Stimulated activated naive CD8-positive, alpha-beta T cell treated with anti-CD3 and anti-CD28 coated beads, Interleukin-15, amount 100 ng/mL, for 72 hours (primary cell): ENCODE measurements at regions not wholly inside any gene's neighbourhood (a gene's known extent, or its start where the extent isn't known, plus 50 kb on each side); places are given as distances from the start of the nearest gene placed in this dataset.

Experiments
- ATAC-seq: fragments of 150-1000 bp; cut with Tn5 transposase; 2 replicates; pipeline ENCODE4 v1.10.0; 2021; ENCODE audit warnings: mild to moderate bottlenecking, moderate library complexity
- DNase-seq, 2 donors: peaks; one replicate each; pipeline ENCODE4 v3.0.0; 2021 to 2022
- H3K27ac Mint-ChIP-seq, 2 donors: one replicate each; pipeline ENCODE4 v1.8.0; 2022; ENCODE audit warnings: mild to moderate bottlenecking in 2 of 2, mixed read lengths in 2 of 2, moderate library complexity in 2 of 2
- H3K27me3 Mint-ChIP-seq: one replicate; pipeline ENCODE4 v1.8.0; 2022; ENCODE audit warnings: mixed read lengths
- H3K4me1 Mint-ChIP-seq: one replicate; pipeline ENCODE4 v1.8.0; 2022; ENCODE audit warnings: mild to moderate bottlenecking, mixed read lengths
- H3K4me3 Mint-ChIP-seq, 2 donors: one replicate each; pipeline ENCODE4 v1.8.0; 2022; ENCODE audit warnings: mild to moderate bottlenecking in 2 of 2, mixed read lengths in 2 of 2, moderate library complexity in 1 of 2
- H3K9me3 Mint-ChIP-seq, 2 donors: one replicate each; pipeline ENCODE4 v1.8.0; 2022; ENCODE audit warnings: mixed read lengths in 2 of 2

DNA sequence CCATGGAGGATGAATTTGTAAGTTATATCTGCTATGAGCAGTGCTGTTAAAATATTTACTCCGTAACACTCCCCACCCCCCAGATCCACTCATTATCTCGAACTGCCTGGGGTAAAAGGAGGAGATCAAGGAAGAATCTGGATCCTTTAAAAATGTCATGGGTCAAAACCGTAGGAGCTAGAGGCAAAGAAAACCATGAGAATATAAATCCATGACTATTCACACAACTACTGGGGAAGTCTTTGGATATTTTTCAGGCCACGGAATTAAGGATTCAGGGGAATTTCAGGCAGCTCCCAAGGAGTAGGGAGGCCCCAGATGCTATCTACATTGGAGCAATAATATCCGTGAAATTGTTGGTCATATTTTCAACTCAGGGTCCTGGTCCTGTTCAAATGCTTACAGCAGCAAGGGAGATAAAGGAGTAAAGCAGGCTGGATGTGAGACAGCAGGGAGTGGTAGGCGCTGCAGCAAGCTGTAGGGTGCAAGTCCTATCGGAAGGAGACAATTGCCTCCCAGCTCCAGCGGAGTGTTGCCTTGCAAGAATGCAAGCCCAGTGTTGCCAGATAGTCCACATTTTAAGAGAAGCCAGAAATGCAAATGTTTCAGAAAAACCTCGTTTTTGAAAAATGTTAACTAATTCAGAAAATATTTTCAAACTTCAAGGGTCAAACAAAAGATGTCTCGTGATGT lies 116.2 kb upstream of the KIT start:
- H3K4me3 Mint-ChIP-seq, result no peak overlapping the region
- ATAC-seq (no peak), DNase-seq (no peak)
- peaks cover 9% of the 10 kb centered on the region for H3K4me1 Mint-ChIP-seq
- H3K9me3 Mint-ChIP-seq, result no peaks in the 10 kb centered on the region
- no peak overlapping the region for H3K27ac Mint-ChIP-seq
- H3K27me3 Mint-ChIP-seq, result peaks cover 35% of the 10 kb centered on the region

DNA sequence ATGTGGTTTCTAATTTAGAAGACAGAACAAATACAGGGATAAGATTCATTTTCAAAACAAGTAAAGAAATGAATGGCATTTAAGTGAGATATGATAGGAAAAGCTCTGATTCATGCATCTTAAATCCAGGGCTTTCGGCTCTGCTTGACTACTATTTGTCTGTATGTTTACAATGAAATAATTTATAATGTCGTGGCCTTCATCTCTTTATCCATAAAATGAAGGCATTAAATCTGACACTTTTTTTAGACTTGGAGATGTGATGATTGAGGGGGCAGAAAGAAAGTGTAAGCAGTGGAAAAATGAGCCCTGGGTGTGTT lies 115.7 kb upstream of the KIT start:
- peaks cover 9% of the 10 kb centered on the region for H3K4me1 Mint-ChIP-seq
- H3K27me3 Mint-ChIP-seq, result peaks cover 35% of the 10 kb centered on the region
- ATAC-seq, result no peak
- no peaks in the 10 kb centered on the region for H3K9me3 Mint-ChIP-seq
- no peak overlapping the region for H3K4me3 Mint-ChIP-seq
- DNase-seq, result no peak
- no peak overlapping the region for H3K27ac Mint-ChIP-seq

- no peaks in the 10 kb centered on the region for H3K9me3 Mint-ChIP-seq
These were observed 115.2 kb upstream of the KIT start for GRCh38 chr4:54542540-54543041.

GRCh38 chr4:54543088-54543795 lies 114.5 kb upstream of the KIT start:
- Mint-ChIP-seq H3K4me3 (no peak overlapping the region), H3K4me1 (peaks cover 9% of the 10 kb centered on the region), H3K27ac (no peak overlapping the region), H3K9me3 (no peaks in the 10 kb centered on the region), H3K27me3 (peaks cover 35% of the 10 kb centered on the region)
- ATAC-seq (no peak), DNase-seq (no peak)

More at GRCh38 chr4:54542540-54543041, 115.2 kb upstream of the KIT start:
- no peak overlapping the region for H3K4me3 Mint-ChIP-seq
- H3K27ac Mint-ChIP-seq, result no peak overlapping the region
- no peak for DNase-seq
- ATAC-seq, result no peak
- H3K4me1 Mint-ChIP-seq, result peaks cover 9% of the 10 kb centered on the region
- peaks cover 35% of the 10 kb centered on the region for H3K27me3 Mint-ChIP-seq

DNA sequence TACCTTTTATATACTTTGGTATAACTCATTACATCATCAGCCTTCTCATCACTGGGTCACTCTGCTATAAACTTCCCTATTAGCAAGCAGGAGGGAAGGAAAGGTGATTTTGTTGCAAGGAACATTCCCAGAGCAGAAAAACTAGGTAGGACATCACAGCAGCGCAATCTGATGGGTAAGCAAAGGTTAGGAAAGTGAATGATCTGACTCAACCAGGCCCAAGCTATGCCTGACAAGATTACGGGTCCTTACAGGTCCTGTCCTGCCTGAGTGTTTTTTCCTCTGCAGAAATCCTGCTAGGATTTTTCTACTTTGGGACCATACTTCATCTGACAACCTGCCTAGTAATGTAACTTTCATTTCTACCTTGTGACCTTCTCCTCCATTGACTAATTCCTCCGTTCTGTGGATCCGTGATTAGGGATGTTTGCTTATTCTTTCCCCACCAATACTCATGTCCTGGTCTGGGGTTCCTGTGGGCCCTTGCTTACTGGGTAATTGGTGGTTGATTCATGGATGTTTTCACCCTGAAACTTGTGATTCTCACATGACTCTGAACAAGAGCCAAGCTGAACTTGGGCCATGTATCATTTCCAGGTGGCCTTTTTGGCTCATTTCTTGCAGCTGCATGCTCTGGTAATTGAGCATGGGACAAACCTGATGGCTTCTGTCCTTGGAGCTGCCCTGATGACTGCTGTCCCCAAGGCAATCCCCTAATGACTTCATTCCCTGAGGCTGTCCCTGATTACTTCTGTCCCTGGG lies 111.9 kb upstream of the KIT start:
- no peak for ATAC-seq
- Mint-ChIP-seq H3K9me3 (no peaks in the 10 kb centered on the region), H3K4me3 (no peak overlapping the region), H3K27me3 (peaks cover 16% of the 10 kb centered on the region), H3K27ac (no peak overlapping the region), H3K4me1 (no peaks in the 10 kb centered on the region)
- no peak for DNase-seq

DNA sequence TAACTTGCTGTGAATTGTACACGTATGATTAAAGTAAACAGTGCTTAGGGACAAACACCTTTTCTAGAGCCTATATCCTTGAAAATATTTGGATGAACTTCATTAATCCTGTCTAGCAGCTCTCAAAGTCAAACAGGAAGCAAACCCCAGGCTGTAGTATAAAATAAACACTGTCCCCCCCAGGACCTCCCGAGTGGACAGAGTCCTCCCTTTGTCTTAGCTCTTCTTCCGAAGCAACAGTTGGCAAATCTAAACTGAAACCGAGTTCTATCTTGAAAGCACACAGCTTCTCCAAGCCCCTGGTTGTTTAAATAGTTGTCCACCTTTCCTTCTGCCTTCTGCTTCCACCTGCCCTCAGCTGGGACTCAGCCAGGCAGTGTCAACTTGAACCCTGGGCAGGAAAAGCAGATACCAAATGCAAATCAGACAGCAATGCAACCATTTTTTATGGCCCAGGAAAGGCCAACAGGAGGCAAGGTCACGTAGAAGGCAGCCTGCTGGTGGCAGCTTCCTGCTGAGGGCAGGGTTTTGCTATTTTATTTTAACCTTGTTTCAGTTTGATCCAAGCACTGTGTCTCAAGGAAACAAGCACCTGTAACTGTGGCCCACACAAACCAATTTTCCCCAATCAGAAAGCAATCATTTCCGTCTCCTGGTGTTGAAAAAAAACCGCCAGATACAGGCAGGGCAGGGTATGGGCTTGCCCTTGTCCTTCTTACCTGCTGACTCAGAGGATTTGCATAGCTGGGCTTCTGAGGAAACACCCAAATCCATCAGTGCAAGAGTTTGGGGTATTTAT lies 110.3 kb upstream of the KIT start:
- no peaks in the 10 kb centered on the region for H3K4me1 Mint-ChIP-seq
- DNase-seq (no peak), ATAC-seq (peak; percentile 71)
- H3K27ac Mint-ChIP-seq, result no peak overlapping the region
- no peaks in the 10 kb centered on the region for H3K9me3 Mint-ChIP-seq
- no peaks in the 10 kb centered on the region for H3K27me3 Mint-ChIP-seq
- no peak overlapping the region for H3K4me3 Mint-ChIP-seq

DNA sequence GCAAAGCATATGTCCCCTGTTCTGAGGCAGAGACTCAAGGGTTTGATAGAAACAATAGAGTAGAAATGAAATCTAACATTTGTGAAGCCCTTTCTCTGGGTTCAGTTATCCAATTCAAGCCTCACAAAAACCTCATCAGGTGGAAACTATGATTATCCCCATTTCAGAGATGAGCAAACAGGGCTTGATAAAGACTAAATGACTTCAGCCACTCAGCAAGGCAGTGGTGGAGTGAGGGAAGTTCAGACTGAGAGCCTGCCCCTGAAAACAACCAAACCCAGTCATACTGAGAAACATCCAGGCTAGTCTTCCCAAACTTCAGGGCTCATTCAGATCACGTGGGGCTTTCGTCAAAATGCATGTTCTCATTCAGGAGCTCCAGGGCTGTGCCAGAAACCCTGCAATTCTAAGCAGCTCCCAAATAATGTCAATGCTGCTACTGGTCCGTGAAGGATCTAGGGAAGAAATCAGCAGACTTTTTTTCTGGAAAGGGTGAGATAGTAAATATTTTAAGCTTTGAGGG lies 109.6 kb upstream of the KIT start:
- H3K27ac Mint-ChIP-seq, result no peak overlapping the region
- no peaks in the 10 kb centered on the region for H3K4me1 Mint-ChIP-seq

DNA sequence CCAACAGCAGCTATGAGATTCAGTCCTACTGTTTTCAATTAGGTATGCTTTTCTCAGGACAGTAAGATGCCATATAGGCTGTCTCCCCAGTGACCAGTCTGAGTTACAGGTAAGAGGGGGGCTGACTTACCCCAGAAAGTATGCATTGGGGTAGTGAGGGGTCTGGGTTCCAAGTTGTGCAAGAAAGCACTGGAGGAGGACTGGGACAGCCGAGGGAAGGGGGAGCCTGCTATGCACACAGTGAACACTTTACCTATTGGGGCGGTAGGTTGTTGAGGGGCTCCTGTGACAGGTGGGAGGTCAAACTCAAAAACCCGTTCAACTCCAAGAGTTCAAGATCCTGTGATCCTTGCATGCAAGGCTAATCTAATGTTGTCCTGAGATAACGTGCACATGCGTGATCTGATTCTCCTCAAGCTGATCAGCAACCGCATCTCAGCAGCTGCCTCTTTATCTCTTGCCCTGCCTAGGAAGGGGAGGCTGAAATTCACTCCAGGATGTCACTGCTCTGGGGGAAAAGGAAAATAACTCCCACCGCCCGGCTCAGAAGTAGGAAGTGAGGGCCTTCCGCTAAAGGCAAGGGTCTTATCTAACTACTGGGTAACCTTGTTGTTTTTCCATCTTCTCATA lies 108.8 kb upstream of the KIT start:
- H3K27ac Mint-ChIP-seq, result no peak overlapping the region
- no peaks in the 10 kb centered on the region for H3K27me3 Mint-ChIP-seq
- ATAC-seq (no peak), DNase-seq (no peak)
- H3K4me3 Mint-ChIP-seq, result no peak overlapping the region
- H3K4me1 Mint-ChIP-seq, result no peaks in the 10 kb centered on the region
- no peaks in the 10 kb centered on the region for H3K9me3 Mint-ChIP-seq

More for the DNA sequence above, 109.6 kb upstream of the KIT start:
- ATAC-seq (peak; percentile 44), DNase-seq (no peak)
- Mint-ChIP-seq H3K27me3 (no peaks in the 10 kb centered on the region), H3K9me3 (no peaks in the 10 kb centered on the region), H3K4me3 (no peak overlapping the region)

GRCh38 chr4:54550395-54551171 lies 107.2 kb upstream of the KIT start:
- DNase-seq (no peak), ATAC-seq (no peak)
- Mint-ChIP-seq H3K27ac (no peak overlapping the region), H3K4me3 (no peak overlapping the region), H3K9me3 (no peaks in the 10 kb centered on the region), H3K27me3 (no peaks in the 10 kb centered on the region), H3K4me1 (no peaks in the 10 kb centered on the region)

DNA sequence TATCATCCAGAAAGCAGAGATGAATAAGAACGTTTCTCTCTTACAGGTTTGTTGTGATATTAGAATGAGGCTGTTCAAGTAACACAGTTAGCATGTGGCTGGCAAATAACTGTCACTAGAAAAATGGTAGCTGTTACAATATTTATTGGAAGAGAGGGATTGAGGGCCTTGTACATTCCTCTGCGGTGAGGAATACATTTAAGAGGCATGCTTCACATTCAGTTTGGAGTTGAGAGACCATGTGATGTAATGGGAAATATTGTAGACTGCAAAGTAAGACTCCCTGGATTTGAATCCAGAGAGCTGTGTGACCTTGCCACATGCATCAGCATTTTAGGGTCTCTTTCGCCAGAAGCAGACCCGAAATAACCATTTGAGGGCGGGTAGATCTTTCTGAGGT lies 104.8 kb upstream of the KIT start:
- ATAC-seq (no peak), DNase-seq (no peak)
- Mint-ChIP-seq H3K4me1 (no peaks in the 10 kb centered on the region), H3K27ac (no peak overlapping the region), H3K27me3 (no peaks in the 10 kb centered on the region), H3K4me3 (no peak overlapping the region), H3K9me3 (no peaks in the 10 kb centered on the region)

DNA sequence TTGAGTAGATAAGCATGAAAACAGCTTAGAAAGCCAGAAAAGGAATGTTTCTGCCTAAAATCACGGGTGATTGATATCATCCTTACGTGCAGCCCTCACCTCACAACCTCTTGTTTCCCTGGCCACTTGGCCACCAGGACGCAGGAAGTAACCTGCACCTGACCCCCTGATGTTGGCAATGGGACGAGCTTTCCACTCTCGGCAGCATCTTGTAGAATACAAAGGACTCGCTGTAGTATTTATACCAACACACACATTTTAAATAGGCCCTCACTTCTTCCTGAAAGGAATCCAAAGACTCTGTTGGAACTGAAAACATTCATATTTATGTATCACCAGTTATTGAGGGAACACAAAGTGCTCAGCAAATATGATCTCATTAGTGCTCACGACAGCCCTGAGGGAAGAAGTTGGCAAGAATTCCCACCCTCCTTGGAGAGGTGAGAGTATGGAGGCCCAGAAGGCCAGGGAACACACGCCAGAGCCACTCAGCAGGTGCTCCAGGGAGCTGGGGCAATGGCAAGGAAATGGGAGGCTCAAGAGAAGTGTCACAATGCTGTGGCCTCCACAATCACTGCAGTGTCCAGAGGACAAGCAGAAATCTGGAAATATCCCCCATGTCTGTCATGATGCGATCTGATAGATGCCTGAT lies 103.3 kb upstream of the KIT start:
- Mint-ChIP-seq H3K4me3 (no peak overlapping the region), H3K9me3 (no peaks in the 10 kb centered on the region)

GRCh38 chr4:54556051-54556450 lies 101.7 kb upstream of the KIT start:
- Mint-ChIP-seq H3K4me3 (no peak overlapping the region), H3K4me1 (no peaks in the 10 kb centered on the region), H3K9me3 (no peaks in the 10 kb centered on the region), H3K27me3 (peaks cover 11% of the 10 kb centered on the region), H3K27ac (no peak overlapping the region)
- ATAC-seq, result no peak
- no peak for DNase-seq

More for the DNA sequence above, 103.3 kb upstream of the KIT start:
- Mint-ChIP-seq H3K27me3 (peaks cover 5% of the 10 kb centered on the region), H3K4me1 (no peaks in the 10 kb centered on the region), H3K27ac (no peak overlapping the region)
- no peak for DNase-seq
- no peak for ATAC-seq

DNA sequence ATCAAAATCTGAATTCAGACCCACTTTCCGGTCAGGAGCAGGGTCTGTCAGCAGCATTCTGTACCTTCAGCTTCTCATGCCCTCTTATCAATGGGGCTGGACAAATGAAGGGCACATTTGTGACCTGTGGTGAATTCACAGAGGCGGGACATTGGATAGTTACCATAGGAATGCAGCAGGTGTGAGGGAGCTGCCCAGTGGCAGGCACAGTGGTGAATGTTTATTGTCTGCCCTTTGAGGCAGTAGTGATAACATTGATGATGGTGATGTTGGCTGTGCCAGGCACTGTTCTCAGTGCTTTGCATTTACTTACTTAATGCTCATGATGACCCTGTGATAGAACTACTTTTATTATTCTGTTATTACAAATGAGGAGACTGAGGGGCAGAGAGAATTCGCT lies 101.2 kb upstream of the KIT start:
- DNase-seq (no peak), ATAC-seq (no peak)
- Mint-ChIP-seq H3K9me3 (no peaks in the 10 kb centered on the region), H3K27me3 (peaks cover 11% of the 10 kb centered on the region), H3K27ac (no peak overlapping the region), H3K4me3 (no peak overlapping the region), H3K4me1 (no peaks in the 10 kb centered on the region)
